ENCODE measurements at regions not wholly inside any gene's neighbourhood (a gene's known extent, or its start where the extent isn't known, plus 50 kb on each side); places are given as distances from the start of the nearest gene placed in this dataset.

- TF ChIP-seq CTCF (IDR thresholded peaks at IDR 0.05; ENCODE audit: extremely low read depth in 1 of 2, insufficient read depth in 1 of 2, low read depth in 1 of 2, low read length in 2 of 2) = no peak
- TF ChIP-seq MYC (IDR thresholded peaks at IDR 0.05; ENCODE audit: low read depth, low read length) = no peak
These were observed 120.4 kb downstream of the C9orf152 start for GRCh38 chr9:110087605-110088004.

All from endothelial cell of umbilical vein (primary cell).